ENCODE measurements at regions not wholly inside any gene's neighbourhood (a gene's known extent, or its start where the extent isn't known, plus 50 kb on each side); places are given as distances from the start of the nearest gene placed in this dataset.

GRCh38 chr9:95586326-95586725 is 69.6 kb upstream of the PTCH1 start:
- intact Hi-C loops (cut with DNase I) = loop anchor here in 1 of 4 donors (5.0 kb wide), 1 partner anchor 49 kb away; no protein-coding TSS in a partner anchor
- TF ChIP-seq, protein P1, sequence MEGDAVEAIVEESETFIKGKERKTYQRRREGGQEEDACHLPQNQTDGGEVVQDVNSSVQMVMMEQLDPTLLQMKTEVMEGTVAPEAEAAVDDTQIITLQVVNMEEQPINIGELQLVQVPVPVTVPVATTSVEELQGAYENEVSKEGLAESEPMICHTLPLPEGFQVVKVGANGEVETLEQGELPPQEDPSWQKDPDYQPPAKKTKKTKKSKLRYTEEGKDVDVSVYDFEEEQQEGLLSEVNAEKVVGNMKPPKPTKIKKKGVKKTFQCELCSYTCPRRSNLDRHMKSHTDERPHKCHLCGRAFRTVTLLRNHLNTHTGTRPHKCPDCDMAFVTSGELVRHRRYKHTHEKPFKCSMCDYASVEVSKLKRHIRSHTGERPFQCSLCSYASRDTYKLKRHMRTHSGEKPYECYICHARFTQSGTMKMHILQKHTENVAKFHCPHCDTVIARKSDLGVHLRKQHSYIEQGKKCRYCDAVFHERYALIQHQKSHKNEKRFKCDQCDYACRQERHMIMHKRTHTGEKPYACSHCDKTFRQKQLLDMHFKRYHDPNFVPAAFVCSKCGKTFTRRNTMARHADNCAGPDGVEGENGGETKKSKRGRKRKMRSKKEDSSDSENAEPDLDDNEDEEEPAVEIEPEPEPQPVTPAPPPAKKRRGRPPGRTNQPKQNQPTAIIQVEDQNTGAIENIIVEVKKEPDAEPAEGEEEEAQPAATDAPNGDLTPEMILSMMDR (IDR thresholded peaks at IDR 0.05) = no peak
- TF ChIP-seq EP300 (IDR thresholded peaks at IDR 0.05) = no peak

DNA sequence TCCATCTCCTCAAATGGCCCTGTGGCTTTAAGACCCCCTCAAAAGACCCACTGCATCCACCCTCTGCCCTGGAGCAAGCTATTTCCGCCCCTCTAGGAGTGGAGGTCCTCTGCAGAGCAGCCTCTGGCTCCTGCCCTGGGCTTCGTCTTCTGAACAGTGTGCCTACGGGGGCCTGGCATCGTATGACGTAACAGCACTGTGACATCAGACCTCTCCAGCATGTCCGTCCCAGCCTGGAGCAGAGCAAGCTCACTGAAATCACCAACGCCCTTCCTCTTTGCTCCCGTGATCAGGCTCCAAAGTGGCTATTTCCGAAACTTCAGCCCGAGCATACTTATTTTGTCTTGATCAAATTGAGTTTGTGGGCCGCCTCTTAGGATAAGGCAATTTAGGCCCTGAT is 69.1 kb upstream of the PTCH1 start:
- Histone ChIP-seq H3K27me3 (no peaks in the 10 kb centered on the region), H3K4me1 (ENCODE audit: insufficient read depth) (no peaks in the 10 kb centered on the region), H3K36me3 (no peaks in the 10 kb centered on the region), H3K27ac (no peak overlapping the region), H3K4me3 (no peak overlapping the region), H3K9me3 (no peaks in the 10 kb centered on the region)
- intact Hi-C loops (cut with DNase I) = loop anchor here in 1 of 4 donors (5.0 kb wide), 1 partner anchor 49 kb away; no protein-coding TSS in a partner anchor
- whole genome bisulfite sequencing, 3 donors = 83 to 98% (median 92%) methylated on average over 11 of the region's 11 CpGs
- TF ChIP-seq, protein P1 (IDR thresholded peaks at IDR 0.05) = no peak
- TF ChIP-seq EP300 (IDR thresholded peaks at IDR 0.05) (no peak), POLR2A (IDR thresholded peaks at IDR 0.05) (no peak)
- DNase-seq = no peak

More at GRCh38 chr9:95586326-95586725, 69.6 kb upstream of the PTCH1 start:
- H3K27ac ChIP-seq = no peak overlapping the region
- no peaks in the 10 kb centered on the region for H3K27me3 ChIP-seq
- no peak for DNase-seq
- no peak overlapping the region for H3K4me3 ChIP-seq
- H3K4me1 ChIP-seq (ENCODE audit: insufficient read depth) = no peaks in the 10 kb centered on the region
- no peaks in the 10 kb centered on the region for H3K9me3 ChIP-seq
- H3K36me3 ChIP-seq = no peaks in the 10 kb centered on the region
- WGBS, 3 donors = 86 to 95% (median 92%) methylated on average over 8 of the region's 8 CpGs

DNA sequence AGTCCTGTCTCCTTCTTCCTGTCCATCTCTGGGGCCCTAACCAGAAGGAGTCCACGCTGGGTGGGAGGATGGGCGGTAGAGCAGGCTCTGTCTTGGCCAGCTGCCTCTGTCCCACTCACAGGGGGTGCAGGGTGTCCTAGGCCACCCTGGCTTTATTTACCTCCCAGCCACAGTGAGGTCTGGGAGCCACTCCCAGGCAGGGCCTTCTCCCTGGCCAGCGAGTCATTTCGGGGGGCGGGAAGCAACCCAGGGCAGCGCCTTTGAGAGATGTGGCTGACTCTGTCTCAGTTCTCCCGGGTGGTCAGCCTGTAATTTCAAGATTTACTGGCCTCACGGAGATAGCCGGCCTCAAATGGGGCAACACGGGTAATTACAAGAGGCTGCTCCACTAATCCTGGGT is 67.4 kb upstream of the PTCH1 start:
- no peak for DNase-seq
- intact Hi-C loops (cut with DNase I) = no loop called here
- no peak overlapping the region for H3K27ac ChIP-seq

DNA sequence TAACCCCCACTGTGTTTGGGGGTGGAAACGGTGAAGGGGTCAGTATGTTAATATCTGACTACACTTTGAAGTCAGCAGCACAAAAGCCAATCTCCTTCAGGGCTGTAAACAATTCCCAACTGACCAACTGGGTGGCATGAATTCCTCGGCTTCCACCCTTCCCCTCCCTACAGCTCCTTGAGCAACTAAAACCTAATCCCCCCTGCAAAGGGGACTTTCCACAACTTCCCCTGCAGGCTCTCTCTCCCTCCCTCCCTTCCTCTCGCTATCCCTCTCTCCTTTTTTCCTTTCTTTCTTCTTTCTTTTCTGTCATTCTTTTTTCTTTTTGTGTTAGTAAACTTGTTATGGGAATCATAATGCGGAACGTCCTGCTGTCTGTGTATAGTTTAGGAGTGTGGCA is 65.1 kb upstream of the PTCH1 start:
- Histone ChIP-seq H3K27me3 (no peaks in the 10 kb centered on the region), H3K36me3 (no peaks in the 10 kb centered on the region), H3K9me3 (no peaks in the 10 kb centered on the region), H3K4me3 (no peak overlapping the region), H3K4me1 (ENCODE audit: insufficient read depth) (no peaks in the 10 kb centered on the region), H3K27ac (no peak overlapping the region)
- intact Hi-C loops (cut with DNase I) = no loop called here
- 75 to 84% (median 83%) methylated on average over 5 of the region's 5 CpGs for WGBS, 3 donors
- TF ChIP-seq, protein P1 (IDR thresholded peaks at IDR 0.05) = no peak
- no peak for TF ChIP-seq EP300 (IDR thresholded peaks at IDR 0.05)
- no peak for TF ChIP-seq POLR2A (IDR thresholded peaks at IDR 0.05)
- DNase-seq = no peak

More for the DNA sequence above, 67.4 kb upstream of the PTCH1 start:
- WGBS, 3 donors = 40 to 51% (median 42%) methylated on average over 10 of the region's 10 CpGs
- H3K27me3 ChIP-seq = no peaks in the 10 kb centered on the region
- TF ChIP-seq EP300 (IDR thresholded peaks at IDR 0.05) (no peak), POLR2A (IDR thresholded peaks at IDR 0.05) (no peak)
- TF ChIP-seq, protein P1 (IDR thresholded peaks at IDR 0.05) = no peak
- H3K9me3 ChIP-seq = no peaks in the 10 kb centered on the region
- no peak overlapping the region for H3K4me3 ChIP-seq
- no peaks in the 10 kb centered on the region for H3K36me3 ChIP-seq
- no peaks in the 10 kb centered on the region for H3K4me1 ChIP-seq (ENCODE audit: insufficient read depth)
